ENCODE measurements at regions not wholly inside any gene's neighbourhood (a gene's known extent, or its start where the extent isn't known, plus 50 kb on each side); places are given as distances from the start of the nearest gene placed in this dataset.

GRCh38 chr2:45154606-45155155 is 145.4 kb upstream of the SIX2 start:
- TF ChIP-seq POLR2A (IDR thresholded peaks at IDR 0.05) (no peak), CTCF (IDR thresholded peaks at IDR 0.05) (no peak)

Data from suprapubic skin (tissue), 3 donors.